Endodermal cell (in vitro differentiated cells): ENCODE measurements at regions not wholly inside any gene's neighbourhood (a gene's known extent, or its start where the extent isn't known, plus 50 kb on each side); places are given as distances from the start of the nearest gene placed in this dataset.

ENCODE experiments used
- DNase-seq: peaks from one replicate; pipeline ENCODE4 v3.0.0-alpha.2; 2017
- H3K27ac ChIP-seq: 2 replicates; pipeline ENCODE4 v1.5.1; 2013; ENCODE audit warnings: mild to moderate bottlenecking, low read depth, low read length, moderate library complexity
- H3K27me3 ChIP-seq: 2 replicates; pipeline ENCODE4 v1.6.1; 2013; ENCODE audit warnings: mild to moderate bottlenecking, low read length, moderate library complexity; ENCODE audit not compliant: insufficient read depth, control insufficient read depth, poor library complexity, severe bottlenecking
- H3K36me3 ChIP-seq: 2 replicates; pipeline ENCODE4 v1.7.0; 2013; ENCODE audit warnings: mild to moderate bottlenecking, low read length, moderate library complexity; ENCODE audit not compliant: control insufficient read depth, insufficient read depth
- H3K4me1 ChIP-seq: one replicate; pipeline ENCODE4 v1.7.0; 2013; ENCODE audit warnings: low read length; ENCODE audit not compliant: control insufficient read depth, insufficient read depth
- H3K4me3 ChIP-seq: 2 replicates; pipeline ENCODE4 v1.5.1; 2013; ENCODE audit warnings: mild to moderate bottlenecking, low read length, moderate library complexity
- H3K9ac ChIP-seq: 2 replicates; pipeline ENCODE4 v1.6.1; 2013; ENCODE audit warnings: mild to moderate bottlenecking, low read length, moderate library complexity; ENCODE audit not compliant: poor library complexity, severe bottlenecking; ENCODE audit errors: extremely low read depth
- H3K9me3 ChIP-seq: 2 replicates; pipeline ENCODE4 v1.6.1; 2013; ENCODE audit warnings: mild to moderate bottlenecking, low read length, moderate library complexity; ENCODE audit not compliant: control insufficient read depth
- H3K27ac Mint-ChIP-seq: 2 replicates; pipeline ENCODE4 v1.8.0; 2020; ENCODE audit warnings: mixed read lengths
- H3K27me3 Mint-ChIP-seq: 2 replicates; pipeline ENCODE4 v1.8.0; 2021; ENCODE audit warnings: mild to moderate bottlenecking, mixed read lengths; ENCODE audit not compliant: insufficient read depth
- H3K36me3 Mint-ChIP-seq: 2 replicates; pipeline ENCODE4 v1.8.0; 2020; ENCODE audit warnings: low read depth, mixed read lengths
- H3K4me1 Mint-ChIP-seq: 2 replicates; pipeline ENCODE4 v1.8.0; 2020; ENCODE audit warnings: mixed read lengths
- H3K4me3 Mint-ChIP-seq: 2 replicates; pipeline ENCODE4 v1.8.0; 2020; ENCODE audit warnings: mild to moderate bottlenecking, moderate library complexity, mixed read lengths
- H3K9me3 Mint-ChIP-seq: 2 replicates; pipeline ENCODE4 v1.8.0; 2020; ENCODE audit warnings: mild to moderate bottlenecking, mixed read lengths
- CTCF ChIP-seq: fragments of 200-600 bp; sonication (generic); conservative IDR thresholded peaks from 2 replicates; pipeline ENCODE4 v1.5.0; 2021; ENCODE audit warnings: antibody characterized with exemption, mild to moderate bottlenecking
- WGBS, 2 experiments: methylation state at CpG; one replicate each; pipeline versions ENCODE4 v1.1.5 to v1.1.7; 2013; ENCODE audit warnings: missing lambda C conversion rate in 2 of 2, mixed read lengths in 1 of 2; ENCODE audit not compliant: insufficient coverage in 1 of 2, insufficient read length in 1 of 2; 5-methylcytosine and 5-hydroxymethylcytosine counted together

- Histone ChIP-seq H3K9me3 (no peaks in the 10 kb centered on the region), H3K9ac (no peak overlapping the region), H3K27ac (peak overlapping the region; percentile 92), H3K4me3 (no peak overlapping the region), H3K4me1 (peaks cover 10% of the 10 kb centered on the region), H3K36me3 (no peaks in the 10 kb centered on the region), H3K27me3 (no peaks in the 10 kb centered on the region)
- no peak for DNase-seq
- no peaks in the 10 kb centered on the region for H3K27me3 Mint-ChIP-seq
- no peaks in the 10 kb centered on the region for H3K36me3 Mint-ChIP-seq
- WGBS, 2 experiments, result 78 to 88% methylated on average over 3 to 6 of the region's 6 CpGs
- no peaks in the 10 kb centered on the region for H3K9me3 Mint-ChIP-seq
- H3K4me1 Mint-ChIP-seq, result peaks cover 24% of the 10 kb centered on the region
- no peak overlapping the region for H3K4me3 Mint-ChIP-seq
- no peak for TF ChIP-seq CTCF
- H3K27ac Mint-ChIP-seq, result no peak overlapping the region
These were observed 554.2 kb downstream of the NUF2 start for GRCh38 chr1:163875927-163876320.

- H3K4me3 ChIP-seq, result no peak overlapping the region
- no peaks in the 10 kb centered on the region for H3K27me3 ChIP-seq
- Mint-ChIP-seq H3K4me3 (no peak overlapping the region), H3K27ac (no peak overlapping the region), H3K36me3 (no peaks in the 10 kb centered on the region), H3K9me3 (no peaks in the 10 kb centered on the region), H3K4me1 (peaks cover 24% of the 10 kb centered on the region), H3K27me3 (no peaks in the 10 kb centered on the region)
- no peak for DNase-seq
- H3K27ac ChIP-seq, result no peak overlapping the region
- WGBS, 2 experiments, result 34 to 57% methylated on average over 3 to 4 of the region's 4 CpGs
- H3K9me3 ChIP-seq, result no peaks in the 10 kb centered on the region
- H3K36me3 ChIP-seq, result no peaks in the 10 kb centered on the region
- peaks cover 10% of the 10 kb centered on the region for H3K4me1 ChIP-seq
- no peak for TF ChIP-seq CTCF
- H3K9ac ChIP-seq, result no peak overlapping the region
These were observed 554.8 kb downstream of the NUF2 start for GRCh38 chr1:163876546-163876945.

- peaks cover 10% of the 10 kb centered on the region for H3K4me1 ChIP-seq
- TF ChIP-seq CTCF, result no peak
- H3K4me3 ChIP-seq, result no peak overlapping the region
- H3K9ac ChIP-seq, result no peak overlapping the region
- H3K27me3 ChIP-seq, result no peaks in the 10 kb centered on the region
- Mint-ChIP-seq H3K4me3 (no peak overlapping the region), H3K27me3 (no peaks in the 10 kb centered on the region), H3K4me1 (peaks cover 24% of the 10 kb centered on the region), H3K27ac (no peak overlapping the region), H3K9me3 (no peaks in the 10 kb centered on the region), H3K36me3 (no peaks in the 10 kb centered on the region)
- DNase-seq, result no peak
- no peak overlapping the region for H3K27ac ChIP-seq
- H3K9me3 ChIP-seq, result no peaks in the 10 kb centered on the region
- no peaks in the 10 kb centered on the region for H3K36me3 ChIP-seq
These were observed 555.3 kb downstream of the NUF2 start for GRCh38 chr1:163877016-163877415.
